ENCODE measurements at regions not wholly inside any gene's neighbourhood (a gene's known extent, or its start where the extent isn't known, plus 50 kb on each side); places are given as distances from the start of the nearest gene placed in this dataset.

DNA sequence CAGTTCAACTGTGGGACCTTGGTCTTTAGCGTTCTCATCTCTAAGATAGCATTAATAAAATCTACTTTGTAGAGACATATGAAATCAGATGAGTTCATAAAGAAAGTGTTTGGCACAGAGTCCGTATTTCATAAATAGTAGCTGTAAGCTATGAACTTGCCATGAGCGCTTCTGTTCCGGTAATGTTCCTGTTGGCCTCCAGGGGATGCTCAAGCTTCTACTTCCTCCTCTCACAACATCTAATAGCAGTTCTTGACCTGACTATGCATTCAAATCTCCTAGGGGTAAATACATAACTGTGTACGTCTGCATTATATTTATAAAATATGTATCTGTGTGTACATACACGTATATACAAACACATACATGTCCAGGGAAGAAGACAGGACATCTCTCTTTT lies 288.2 kb upstream of the TMPO start:
- no peaks in the 10 kb centered on the region; the same call in 1 of the 2 replicates for H4K20me1 ChIP-seq (ENCODE audit: insufficient read depth, low read length)
- TF ChIP-seq EZH2phosphoT487 (IDR thresholded peaks at IDR 0.05; ENCODE audit: low read depth): no peak
- TF ChIP-seq, protein P1, sequence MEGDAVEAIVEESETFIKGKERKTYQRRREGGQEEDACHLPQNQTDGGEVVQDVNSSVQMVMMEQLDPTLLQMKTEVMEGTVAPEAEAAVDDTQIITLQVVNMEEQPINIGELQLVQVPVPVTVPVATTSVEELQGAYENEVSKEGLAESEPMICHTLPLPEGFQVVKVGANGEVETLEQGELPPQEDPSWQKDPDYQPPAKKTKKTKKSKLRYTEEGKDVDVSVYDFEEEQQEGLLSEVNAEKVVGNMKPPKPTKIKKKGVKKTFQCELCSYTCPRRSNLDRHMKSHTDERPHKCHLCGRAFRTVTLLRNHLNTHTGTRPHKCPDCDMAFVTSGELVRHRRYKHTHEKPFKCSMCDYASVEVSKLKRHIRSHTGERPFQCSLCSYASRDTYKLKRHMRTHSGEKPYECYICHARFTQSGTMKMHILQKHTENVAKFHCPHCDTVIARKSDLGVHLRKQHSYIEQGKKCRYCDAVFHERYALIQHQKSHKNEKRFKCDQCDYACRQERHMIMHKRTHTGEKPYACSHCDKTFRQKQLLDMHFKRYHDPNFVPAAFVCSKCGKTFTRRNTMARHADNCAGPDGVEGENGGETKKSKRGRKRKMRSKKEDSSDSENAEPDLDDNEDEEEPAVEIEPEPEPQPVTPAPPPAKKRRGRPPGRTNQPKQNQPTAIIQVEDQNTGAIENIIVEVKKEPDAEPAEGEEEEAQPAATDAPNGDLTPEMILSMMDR (IDR thresholded peaks at IDR 0.05; ENCODE audit: low read depth, low read length): peak; percentile 52
- no peaks in the 10 kb centered on the region for H3K9me3 ChIP-seq (ENCODE audit: insufficient read depth, low read length)
- no peak overlapping the region for H3K27ac ChIP-seq (ENCODE audit: low read length)
- H3K79me2 ChIP-seq (ENCODE audit: low read length): no peaks in the 10 kb centered on the region
- H3K4me1 ChIP-seq (ENCODE audit: low read length): peaks cover 7% of the 10 kb centered on the region
- H3K4me3 ChIP-seq (ENCODE audit: low read length): no peak overlapping the region
- no peaks in the 10 kb centered on the region for H3K36me3 ChIP-seq (replicated peaks; ENCODE audit: low read depth, low read length)
- no peak overlapping the region for H3K4me2 ChIP-seq (ENCODE audit: low read length)
- H3K9ac ChIP-seq (ENCODE audit: low read length): no peak overlapping the region
- peaks cover 33% of the 10 kb centered on the region for H3K27me3 ChIP-seq (ENCODE audit: low read depth, low read length)
- H2AFZ ChIP-seq (ENCODE audit: low read depth, low read length): no peak overlapping the region

DNA sequence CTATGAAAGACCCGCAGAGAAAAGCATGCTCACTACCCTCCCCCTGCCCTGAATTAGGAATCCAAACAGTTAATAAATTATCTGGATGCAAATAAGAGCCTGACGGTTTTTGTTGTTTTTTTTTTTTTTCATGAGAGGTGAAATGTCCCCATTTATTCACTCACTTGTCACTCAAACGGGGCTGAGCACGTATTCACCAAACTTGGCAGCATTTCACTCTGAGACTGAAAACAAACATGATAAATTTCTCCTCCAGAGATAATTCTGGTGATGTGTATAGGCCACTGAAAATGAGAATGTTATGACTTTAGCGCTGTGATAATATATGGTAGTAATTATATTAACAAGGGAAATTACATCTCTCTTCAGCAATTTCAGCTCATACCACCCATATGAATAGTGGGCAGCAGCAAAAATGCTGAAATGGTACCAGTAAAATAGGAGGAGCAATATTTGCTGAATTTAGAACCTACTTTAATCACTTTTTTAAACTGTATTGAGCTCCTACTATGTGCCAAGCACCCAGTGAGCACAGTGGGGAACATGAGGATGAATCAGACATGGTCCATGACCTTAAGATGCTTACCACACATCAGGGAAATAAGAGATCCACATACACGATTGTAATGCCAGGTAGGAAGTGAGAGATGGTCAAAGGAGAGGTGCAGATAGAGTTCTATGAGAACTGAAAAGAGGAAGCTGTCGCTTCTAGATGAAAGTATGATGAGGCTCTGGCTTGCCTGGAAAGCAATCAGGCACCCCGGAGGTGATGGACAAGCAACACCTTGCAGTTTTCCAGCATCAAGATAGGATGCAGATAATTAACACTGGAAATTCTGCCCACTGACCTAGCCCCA lies 286.5 kb upstream of the TMPO start:
- H3K4me2 ChIP-seq (ENCODE audit: low read length): no peak overlapping the region
- no peaks in the 10 kb centered on the region for H3K9me3 ChIP-seq (ENCODE audit: insufficient read depth, low read length)
- TF ChIP-seq, protein P1 (IDR thresholded peaks at IDR 0.05; ENCODE audit: low read depth, low read length): no peak
- TF ChIP-seq EZH2phosphoT487 (IDR thresholded peaks at IDR 0.05; ENCODE audit: low read depth): no peak
- H3K4me1 ChIP-seq (ENCODE audit: low read length): peaks cover 7% of the 10 kb centered on the region
- H3K9ac ChIP-seq (ENCODE audit: low read length): no peak overlapping the region
- H3K27me3 ChIP-seq (ENCODE audit: low read depth, low read length): peaks cover 27% of the 10 kb centered on the region
- H3K36me3 ChIP-seq (replicated peaks; ENCODE audit: low read depth, low read length): no peaks in the 10 kb centered on the region
- H4K20me1 ChIP-seq (ENCODE audit: insufficient read depth, low read length): no peaks in the 10 kb centered on the region; the same call in 1 of the 2 replicates
- H3K4me3 ChIP-seq (ENCODE audit: low read length): no peak overlapping the region
- no peak overlapping the region for H3K27ac ChIP-seq (ENCODE audit: low read length)
- H2AFZ ChIP-seq (ENCODE audit: low read depth, low read length): no peak overlapping the region
- H3K79me2 ChIP-seq (ENCODE audit: low read length): no peaks in the 10 kb centered on the region

DNA sequence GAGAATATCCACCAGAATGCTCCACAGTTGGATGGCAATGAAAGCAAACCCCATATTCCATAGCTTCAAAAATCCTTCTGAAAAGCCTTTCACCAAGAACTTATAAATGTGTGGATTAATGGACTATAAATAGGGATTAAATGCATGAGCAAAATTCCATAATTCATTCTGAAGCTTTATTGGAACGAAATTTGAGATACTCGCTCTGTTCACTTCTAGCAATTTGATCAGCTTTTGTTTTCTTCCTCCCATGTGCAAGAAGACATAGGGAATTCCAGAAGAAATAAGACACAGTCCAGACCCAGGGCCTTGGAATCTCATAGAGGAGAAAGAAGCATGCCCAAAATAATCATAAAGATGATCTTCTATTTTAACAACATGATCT lies 285.9 kb upstream of the TMPO start:
- H2AFZ ChIP-seq (ENCODE audit: low read depth, low read length): no peak overlapping the region
- H3K4me1 ChIP-seq (ENCODE audit: low read length): peaks cover 7% of the 10 kb centered on the region
- peaks cover 21% of the 10 kb centered on the region for H3K27me3 ChIP-seq (ENCODE audit: low read depth, low read length)
- H3K4me2 ChIP-seq (ENCODE audit: low read length): no peak overlapping the region
- no peaks in the 10 kb centered on the region for H3K9me3 ChIP-seq (ENCODE audit: insufficient read depth, low read length)
- H3K4me3 ChIP-seq (ENCODE audit: low read length): no peak overlapping the region
- H3K36me3 ChIP-seq (replicated peaks; ENCODE audit: low read depth, low read length): no peaks in the 10 kb centered on the region
- H3K27ac ChIP-seq (ENCODE audit: low read length): no peak overlapping the region
- H4K20me1 ChIP-seq (ENCODE audit: insufficient read depth, low read length): no peaks in the 10 kb centered on the region; the same call in 1 of the 2 replicates
- H3K79me2 ChIP-seq (ENCODE audit: low read length): no peaks in the 10 kb centered on the region
- no peak for TF ChIP-seq EZH2phosphoT487 (IDR thresholded peaks at IDR 0.05; ENCODE audit: low read depth)
- TF ChIP-seq, protein P1 (IDR thresholded peaks at IDR 0.05; ENCODE audit: low read depth, low read length): no peak
- no peak overlapping the region for H3K9ac ChIP-seq (ENCODE audit: low read length)

DNA sequence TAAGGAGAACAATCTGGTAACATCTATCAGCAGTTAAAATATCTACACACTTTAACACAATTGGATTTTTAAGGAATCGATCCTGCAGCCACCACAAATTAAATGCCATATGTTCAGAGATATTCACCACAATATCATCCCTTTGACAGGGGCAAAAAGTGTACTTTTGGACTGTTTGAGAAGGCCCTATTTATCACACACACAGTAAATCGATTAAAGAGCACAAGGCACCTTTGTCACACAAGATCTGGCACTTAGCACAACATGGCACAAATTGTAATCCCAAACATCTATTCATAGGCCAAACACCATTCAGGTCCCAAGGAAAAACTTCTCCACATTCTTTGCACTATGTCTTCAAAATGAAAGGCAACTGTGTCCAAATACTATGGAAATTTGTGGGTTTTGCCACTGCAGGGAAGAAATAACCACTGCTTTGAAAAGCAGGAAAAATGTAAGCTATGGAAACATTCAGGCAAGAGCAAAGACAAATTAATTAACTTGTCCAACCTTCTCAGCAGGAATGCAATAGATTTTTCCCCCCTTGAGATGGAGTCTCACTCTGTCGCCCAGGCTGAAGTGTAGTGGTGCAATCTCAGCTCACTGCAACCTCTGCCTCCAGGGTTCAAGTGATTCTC lies 282.5 kb upstream of the TMPO start:
- H3K27me3 ChIP-seq (ENCODE audit: low read depth, low read length): peaks cover 28% of the 10 kb centered on the region
- H3K4me3 ChIP-seq (ENCODE audit: low read length): no peak overlapping the region
- TF ChIP-seq, protein P1 (IDR thresholded peaks at IDR 0.05; ENCODE audit: low read depth, low read length): no peak
- no peak for TF ChIP-seq EZH2phosphoT487 (IDR thresholded peaks at IDR 0.05; ENCODE audit: low read depth)

More for the DNA sequence above, 282.5 kb upstream of the TMPO start:
- Histone ChIP-seq H4K20me1 (ENCODE audit: insufficient read depth, low read length) (no peaks in the 10 kb centered on the region; the same call in 1 of the 2 replicates), H3K36me3 (replicated peaks; ENCODE audit: low read depth, low read length) (no peaks in the 10 kb centered on the region), H3K9ac (ENCODE audit: low read length) (no peak overlapping the region), H3K79me2 (ENCODE audit: low read length) (no peaks in the 10 kb centered on the region), H3K9me3 (ENCODE audit: insufficient read depth, low read length) (no peaks in the 10 kb centered on the region), H2AFZ (ENCODE audit: low read depth, low read length) (no peak overlapping the region), H3K4me1 (ENCODE audit: low read length) (peaks cover 7% of the 10 kb centered on the region), H3K27ac (ENCODE audit: low read length) (no peak overlapping the region), H3K4me2 (ENCODE audit: low read length) (no peak overlapping the region)

All from OCI-LY3 (cell line).